Islet of Langerhans (tissue), 1 donor: ENCODE measurements at regions not wholly inside any gene's neighbourhood (a gene's known extent, or its start where the extent isn't known, plus 50 kb on each side); places are given as distances from the start of the nearest gene placed in this dataset.

Experiments
- FAIRE-seq: peaks from one replicate; lab custom pipeline; 2011; peaks lifted over from hg19 to GRCh38; lab: Jason Lieb, UNC

DNA sequence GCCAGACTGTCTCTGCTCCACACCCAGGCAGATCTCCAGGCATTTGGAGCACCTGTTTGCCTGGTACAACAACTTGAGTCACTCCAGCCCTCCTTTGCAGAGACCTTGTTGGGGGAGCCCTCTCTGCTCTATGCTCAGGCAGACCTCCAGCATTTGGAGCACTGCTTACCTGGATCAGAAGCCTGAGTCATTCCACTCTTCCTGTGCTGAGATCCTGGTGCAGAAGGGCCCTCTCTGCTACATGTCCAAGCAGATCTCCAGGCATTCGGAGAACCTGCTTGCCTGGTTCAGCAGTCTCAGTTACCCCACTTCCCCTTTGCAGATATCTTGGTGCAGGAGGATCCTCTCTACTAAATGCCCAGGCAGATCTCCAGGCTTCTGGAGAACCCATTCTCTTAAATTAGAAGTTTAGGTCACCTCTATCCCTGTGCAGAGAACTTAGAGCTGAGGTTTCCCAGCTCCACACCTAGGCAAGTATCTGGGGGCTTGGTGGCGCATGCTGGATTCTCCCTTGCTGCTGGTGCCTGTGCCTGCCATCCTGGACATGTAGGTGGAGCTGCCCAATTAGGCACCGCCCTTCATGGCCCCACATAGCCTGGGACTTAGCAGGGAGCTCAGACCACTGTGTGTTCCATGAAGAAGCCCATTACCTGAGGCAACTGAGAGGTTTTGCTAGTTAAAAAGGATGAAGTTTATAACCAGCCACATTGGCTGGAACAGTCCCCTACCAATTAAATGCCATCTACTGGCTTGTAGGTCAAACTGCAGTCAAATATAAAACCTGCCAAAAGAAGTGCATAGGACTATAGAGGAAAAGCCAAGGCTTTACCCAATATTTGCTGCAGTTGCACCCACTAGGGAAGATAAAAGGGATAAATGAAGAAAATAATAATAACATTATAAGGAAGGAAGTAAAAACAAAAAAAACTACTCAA is 97.6 kb upstream of the SLITRK6 start:
- no peak for FAIRE-seq

DNA sequence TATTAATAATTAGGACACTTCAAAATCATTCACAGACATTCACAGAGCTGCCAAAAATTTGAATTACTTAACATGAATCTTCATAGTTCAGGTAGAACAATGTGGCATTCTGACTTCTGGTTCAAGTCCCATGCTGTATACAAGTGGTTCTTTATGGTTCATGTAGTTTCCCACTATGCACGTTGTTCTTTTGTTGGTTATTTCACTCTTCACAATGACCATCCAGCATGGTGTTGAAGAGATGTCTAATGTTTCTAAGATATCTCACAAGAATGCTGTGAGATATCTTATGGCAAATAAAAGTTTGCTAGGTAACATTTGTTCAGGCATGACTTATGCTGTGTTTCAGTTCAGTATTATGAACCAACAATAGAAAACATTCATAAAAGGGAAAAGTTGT is 88.2 kb upstream of the SLITRK6 start:
- FAIRE-seq, result no peak

DNA sequence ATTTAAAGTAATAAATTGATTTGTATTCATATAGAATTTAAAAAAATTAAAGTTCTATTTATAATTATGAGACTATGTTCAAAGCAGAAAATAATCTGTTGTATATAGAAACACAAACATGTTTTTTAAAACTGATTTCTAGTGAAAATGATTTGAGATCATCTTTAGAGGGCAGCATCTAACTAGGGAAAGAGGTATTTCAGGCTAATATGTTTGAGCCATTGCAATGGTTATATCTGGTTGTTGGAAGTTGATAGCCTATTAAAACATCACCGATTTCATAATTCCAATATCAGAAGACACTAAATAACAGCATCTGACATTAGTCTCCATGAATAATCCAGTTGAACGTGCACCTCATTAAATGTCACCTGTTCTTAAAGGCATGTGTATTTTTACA is 79.8 kb upstream of the SLITRK6 start:
- no peak for FAIRE-seq

DNA sequence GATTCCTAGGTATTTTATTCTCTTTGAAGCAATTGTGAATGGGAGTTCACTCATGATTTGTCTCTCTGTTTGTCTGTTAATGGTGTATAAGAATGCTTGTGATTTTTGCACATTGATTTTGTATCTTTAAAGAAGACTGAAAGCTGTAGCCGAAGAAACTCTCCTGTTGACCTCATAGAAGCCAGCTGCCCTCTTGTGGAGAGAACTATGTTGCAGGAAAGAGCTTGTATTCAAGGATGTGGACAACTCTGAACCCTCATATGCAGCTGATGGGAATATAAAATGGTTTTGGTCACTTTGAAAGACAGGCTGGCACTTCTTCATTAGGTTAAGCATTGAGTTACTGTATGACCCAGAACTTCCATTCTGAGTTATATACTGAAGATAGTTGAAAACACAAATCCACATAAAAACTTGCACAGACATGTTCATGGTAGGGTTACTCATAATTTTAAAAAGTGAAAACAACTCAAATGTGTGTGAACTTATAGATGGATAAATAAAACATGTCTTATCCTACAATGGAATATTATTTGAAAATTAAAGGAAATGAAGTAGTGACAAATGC is 65.8 kb upstream of the SLITRK6 start:
- no peak for FAIRE-seq

DNA sequence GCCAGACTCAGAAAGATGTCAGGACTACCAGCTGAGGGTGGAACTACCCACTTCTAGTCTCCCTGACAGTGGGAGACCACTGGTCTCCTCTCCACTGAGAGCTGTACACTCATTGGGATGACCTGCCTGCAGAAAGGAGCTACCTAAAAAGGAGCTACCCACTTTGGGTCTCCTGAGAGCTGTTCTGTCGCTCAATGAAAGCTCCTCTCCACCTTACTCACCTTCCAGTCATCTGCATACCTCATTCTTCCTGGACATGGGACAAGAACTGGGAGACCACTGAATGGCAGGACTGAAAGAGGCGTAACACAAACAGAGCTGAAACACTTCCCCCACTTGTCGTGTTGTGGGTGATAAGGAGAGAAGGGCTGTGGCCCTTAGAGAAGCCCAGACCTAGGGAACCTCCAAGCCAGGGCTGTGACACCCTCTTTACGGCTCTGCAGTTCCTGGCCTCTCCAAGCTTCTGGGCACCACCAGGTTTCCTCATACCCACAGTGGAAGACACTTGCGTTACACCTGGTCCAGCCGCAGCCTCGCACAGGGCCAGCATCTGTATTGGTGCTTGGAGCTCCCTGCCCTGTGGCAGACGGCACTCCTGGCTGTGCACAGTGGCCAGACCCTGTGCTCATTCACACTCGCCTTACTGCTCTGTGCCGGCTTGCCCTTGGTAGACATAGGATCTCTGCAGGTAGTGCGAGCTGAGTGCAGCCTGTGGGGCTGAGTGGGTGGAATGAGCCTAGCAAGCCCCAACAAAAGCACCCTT is 54.9 kb upstream of the SLITRK6 start:
- FAIRE-seq, result no peak

DNA sequence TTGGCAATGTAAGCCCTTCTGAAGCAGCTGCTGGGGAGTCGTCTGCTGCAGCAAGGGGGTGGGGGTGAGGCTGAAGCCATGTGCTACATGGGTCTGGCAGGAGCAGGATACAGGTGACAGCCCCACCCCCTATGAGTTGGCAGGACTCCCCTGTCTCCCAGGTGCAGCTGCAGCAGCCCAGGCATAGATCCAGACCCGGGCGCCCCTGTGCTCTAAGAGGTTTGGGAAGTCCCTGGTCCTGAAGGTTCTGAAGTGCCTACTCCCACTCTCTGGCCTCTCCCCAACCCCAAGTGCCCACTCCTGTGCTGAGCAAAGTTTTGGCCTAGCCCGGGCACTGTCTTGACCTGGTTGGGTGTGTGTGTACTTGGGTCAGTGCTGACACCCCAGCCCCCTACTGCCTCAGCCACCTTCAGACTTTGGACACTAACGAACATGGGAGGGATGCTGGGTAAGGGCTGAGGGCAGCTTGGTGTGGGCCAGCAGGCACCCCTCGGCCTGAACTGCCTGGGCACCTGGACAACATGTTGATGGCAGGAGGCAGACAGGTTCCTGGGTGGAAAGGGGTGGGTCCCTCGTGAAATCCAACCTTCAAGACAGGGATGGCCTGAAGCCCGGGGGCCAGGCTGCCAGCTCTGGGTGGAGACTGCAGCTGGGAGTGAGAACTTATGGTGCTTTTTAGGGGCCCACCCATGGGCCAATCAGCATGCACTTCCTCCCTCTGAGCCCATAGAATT is 54.1 kb upstream of the SLITRK6 start:
- FAIRE-seq, result no peak
